HCT116 (cell line): ENCODE measurements at regions not wholly inside any gene's neighbourhood (a gene's known extent, or its start where the extent isn't known, plus 50 kb on each side); places are given as distances from the start of the nearest gene placed in this dataset.

Experiments used
- ATAC-seq: fragments of 200-7000 bp; cut with Tn5 transposase; 2 replicates; pipeline ENCODE4 v1.9.1; 2020; ENCODE audit warnings: mild to moderate bottlenecking, moderate library complexity
- BruUV-seq: library from RNA; stranded (reverse); fragments of 400-500 nt; replicated peaks from 2 replicates; lab custom pipeline; 2021; lab: Mats Ljungman, UMichigan
- CTCF ChIA-PET: fragments of 300-600 bp; sonication (Branson Sonifier 250); formaldehyde crosslinking; loops from one replicate; lab custom pipeline; 2021; ENCODE audit warnings: antibody characterized with exemption; lab: Charles Lee
- POLR2A ChIA-PET: fragments of 300-600, 350-600 bp; sonication (Branson Sonifier 250); formaldehyde crosslinking; loops from one replicate; lab custom pipeline; 2021; ENCODE audit warnings: antibody characterized with exemption; lab: Charles Lee
- RAD21 ChIA-PET, 2 experiments: fragments of 300-600 bp; sonication (Branson Sonifier 250); formaldehyde crosslinking; loops; one replicate each; lab custom pipeline; 2023; ENCODE audit warnings: low total read pairs in 2 of 2; ENCODE audit not compliant: uncharacterized antibody in 2 of 2, unreplicated experiment in 2 of 2, low non-redundant PET in 1 of 2; lab: Charles Lee
- DNase-seq: peaks from one replicate; pipeline ENCODE4 v3.0.0-alpha.2; 2010; ENCODE audit warnings: low read depth, low spot score
- H2AFZ ChIP-seq: fragments of 200-600 bp; shearing (Covaris generic), sonication (generic); 2 replicates; pipeline ENCODE4 v1.6.1; 2017; ENCODE audit warnings: low read depth, mixed run types, mixed read lengths, antibody characterized with exemption, low read length; ENCODE audit not compliant: poor library complexity, severe bottlenecking
- H3K27ac ChIP-seq: 2 replicates; pipeline ENCODE4 v1.5.1; 2012; ENCODE audit warnings: low read depth, low read length
- H3K27me3 ChIP-seq: fragments of 200-600 bp; sonication (generic); 2 replicates; pipeline ENCODE4 v1.6.1; 2016; ENCODE audit warnings: mixed run types, low read length, mixed read lengths; ENCODE audit not compliant: insufficient read depth
- H3K36me3 ChIP-seq, 2 experiments: fragments of 200-500 bp in 1 of 2; fragments of 200-600 bp in 1 of 2; sonication (Bioruptor generic) in 1 of 2; sonication (generic) in 1 of 2; 2 replicates each; pipeline versions ENCODE4 v1.5.1 to v1.6.1; 2014 to 2016; ENCODE audit warnings: low read length in 2 of 2, inconsistent platforms in 1 of 2, mixed read lengths in 1 of 2, mixed run types in 1 of 2; ENCODE audit not compliant: insufficient read depth in 2 of 2, control insufficient read depth in 1 of 2
- H3K4me1 ChIP-seq, 2 experiments: fragments of 200-600 bp in 1 of 2; sonication (generic) in 1 of 2; 2 replicates each; pipeline versions ENCODE4 v1.5.1 to v1.6.1; 2012 to 2017; ENCODE audit warnings: low read length in 2 of 2, inconsistent platforms in 1 of 2, mild to moderate bottlenecking in 1 of 2, mixed read lengths in 1 of 2, mixed run types in 1 of 2, moderate library complexity in 1 of 2; ENCODE audit not compliant: insufficient read depth in 2 of 2, control insufficient read depth in 1 of 2
- H3K4me2 ChIP-seq: fragments of 200-600 bp; sonication (generic); 2 replicates; pipeline ENCODE4 v1.6.1; 2017; ENCODE audit warnings: mixed run types, low read length, mixed read lengths
- H3K4me3 ChIP-seq, 2 experiments: fragments of 200-600 bp in 1 of 2; sonication (generic) in 1 of 2; replicated peaks in 1 of 2; 2 replicates each; pipeline ENCODE4 v1.5.1; 2011 to 2016; ENCODE audit warnings: low read length in 2 of 2, control low read depth in 1 of 2, low read depth in 1 of 2, mild to moderate bottlenecking in 1 of 2, mixed read lengths in 1 of 2, mixed run types in 1 of 2
- H3K79me2 ChIP-seq: fragments of 200-600 bp; sonication (generic); 2 replicates; pipeline ENCODE4 v1.6.1; 2017; ENCODE audit warnings: mild to moderate bottlenecking, mixed run types, low read length, moderate library complexity, mixed read lengths; ENCODE audit not compliant: insufficient read depth
- H3K9ac ChIP-seq: fragments of 200-600 bp; sonication (generic); 2 replicates; pipeline ENCODE4 v1.6.1; 2016; ENCODE audit warnings: low read length, mixed read lengths
- H3K9me2 ChIP-seq: fragments of 200-600 bp; sonication (generic), shearing (Covaris generic); 2 replicates; pipeline ENCODE4 v1.6.1; 2017; ENCODE audit warnings: mixed run types, mild to moderate bottlenecking, moderate library complexity; ENCODE audit not compliant: insufficient read depth
- H3K9me3 ChIP-seq, 2 experiments: fragments of 200-500 bp in 1 of 2; fragments of 200-600 bp in 1 of 2; sonication (Bioruptor generic) in 1 of 2; sonication (generic) in 1 of 2; 2 replicates each; pipeline ENCODE4 v1.6.1; 2014 to 2017; ENCODE audit warnings: low read length in 2 of 2, mixed read lengths in 2 of 2, inconsistent platforms in 1 of 2, low read depth in 1 of 2, mild to moderate bottlenecking in 1 of 2, mixed run types in 1 of 2, moderate library complexity in 1 of 2; ENCODE audit not compliant: control insufficient read depth in 1 of 2, insufficient read depth in 1 of 2
- H4K20me1 ChIP-seq: fragments of 200-600 bp; sonication (generic), shearing (Covaris generic); 2 replicates; pipeline ENCODE4 v1.6.1; 2017; ENCODE audit warnings: mixed run types, mild to moderate bottlenecking, moderate library complexity; ENCODE audit not compliant: insufficient read depth
- CBX3 ChIP-seq: IDR thresholded peaks from 2 replicates; pipeline ENCODE4 v1.6.1; 2012; ENCODE audit warnings: low read depth
- EGR1 ChIP-seq: IDR thresholded peaks from 2 replicates; pipeline ENCODE4 v1.6.1; 2012; ENCODE audit warnings: low read depth
- EZH2 ChIP-seq: fragments of 200-600 bp; sonication (generic); IDR thresholded peaks from 2 replicates; pipeline ENCODE4 v1.6.1; 2017; ENCODE audit warnings: antibody characterized with exemption, mixed run types
- EZH2phosphoT487 ChIP-seq: fragments of 200-600 bp; IDR thresholded peaks from 2 replicates; pipeline ENCODE4 v1.6.1; 2018; ENCODE audit warnings: antibody characterized with exemption, borderline replicate concordance
- FOSL1 ChIP-seq: IDR thresholded peaks from 2 replicates; pipeline ENCODE4 v1.6.1; 2012; ENCODE audit warnings: low read depth
- JUND ChIP-seq: IDR thresholded peaks from 2 replicates; pipeline ENCODE4 v1.6.1; 2012
- POLR2A ChIP-seq: IDR thresholded peaks from 2 replicates; pipeline ENCODE4 v1.7.0; 2011; ENCODE audit warnings: borderline replicate concordance; ENCODE audit not compliant: insufficient read depth, insufficient read length; ENCODE audit errors: extremely low read depth
- POLR2AphosphoS5 ChIP-seq: IDR thresholded peaks from 2 replicates; pipeline ENCODE4 v1.6.1; 2011; ENCODE audit warnings: mild to moderate bottlenecking, low read depth, low read length, moderate library complexity
- RAD21 ChIP-seq: IDR thresholded peaks from 2 replicates; pipeline ENCODE4 v1.6.1; 2012; ENCODE audit warnings: low read depth, mild to moderate bottlenecking
- SIN3A ChIP-seq: IDR thresholded peaks from 2 replicates; pipeline ENCODE4 v1.6.1; 2012; ENCODE audit warnings: low read depth
- SRF ChIP-seq: IDR thresholded peaks from 2 replicates; pipeline ENCODE4 v1.6.1; 2012; ENCODE audit warnings: low read depth
- TCF7L2 ChIP-seq: IDR thresholded peaks from 2 replicates; pipeline ENCODE4 v1.7.0; 2011; ENCODE audit warnings: borderline replicate concordance, inconsistent platforms; ENCODE audit not compliant: insufficient read depth, insufficient read length; ENCODE audit errors: extremely low read depth
- YY1 ChIP-seq: IDR thresholded peaks from 2 replicates; pipeline ENCODE4 v1.6.1; 2011; ENCODE audit warnings: low read length, low read depth, moderate library complexity, mild to moderate bottlenecking; ENCODE audit not compliant: insufficient replicate concordance; ENCODE audit errors: extremely low read depth
- ZFX ChIP-seq: fragments of 450-650 bp; IDR thresholded peaks from 2 replicates; pipeline ENCODE4 v1.6.1; 2017
- intact Hi-C: fragments of 100-400 bp; cut with micrococcal nuclease; formaldehyde crosslinking; loops from 2 replicates; pipeline ENCODE4 v1.10.0; 2022
- TF ChIP-seq, protein P1 (sequence below): IDR thresholded peaks from 2 replicates; pipeline ENCODE4 v1.6.1; 2012; ENCODE audit warnings: low read depth
- TF ChIP-seq, protein P2 (sequence below): IDR thresholded peaks from 2 replicates; pipeline ENCODE4 v1.6.1; 2012
- TF ChIP-seq, protein P3 (sequence below): IDR thresholded peaks from 2 replicates; pipeline ENCODE4 v1.6.1; 2012
- TF ChIP-seq, protein P4 (sequence below), 3 experiments: fragments of 200-600 bp in 1 of 3; sonication (generic) in 1 of 3; IDR thresholded peaks in 2 of 3; conservative IDR thresholded peaks in 1 of 3; 2 replicates each; pipeline ENCODE4 v1.5.1; 2012 to 2017; ENCODE audit warnings: low read depth in 2 of 3, low read length in 2 of 3, antibody characterized with exemption in 1 of 3, borderline replicate concordance in 1 of 3, control low read depth in 1 of 3, mild to moderate bottlenecking in 1 of 3, mixed read lengths in 1 of 3, mixed run types in 1 of 3, moderate library complexity in 1 of 3; ENCODE audit not compliant: insufficient read depth in 1 of 3

DNA sequence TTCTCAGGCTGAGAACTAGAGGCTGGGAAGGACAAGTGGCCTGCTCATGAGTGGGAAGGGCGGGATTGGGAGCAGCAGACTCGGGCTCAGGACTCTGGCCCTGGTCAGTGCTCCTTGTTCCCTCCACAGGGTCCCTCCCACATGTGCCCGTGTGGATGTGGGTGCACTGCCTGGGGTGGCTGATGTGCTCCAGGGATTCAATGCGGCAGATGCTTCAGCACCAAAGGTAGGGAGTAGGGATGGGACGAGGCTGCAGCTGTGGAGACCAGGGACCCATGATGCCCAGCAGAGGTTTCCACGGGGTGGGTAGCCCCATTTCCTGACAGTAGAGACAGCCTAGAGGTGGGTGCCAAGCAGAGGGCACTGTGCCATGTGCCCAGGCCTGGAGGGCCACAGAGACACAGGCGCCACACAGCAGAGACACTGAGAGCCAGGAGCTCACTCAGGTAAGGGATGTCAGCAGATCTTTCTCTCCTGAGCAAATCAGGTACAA is 89.5 kb downstream of the GGTLC2 start:
- Histone ChIP-seq H3K27me3 (peaks cover 24% of the 10 kb centered on the region), H3K9me2 (no peaks in the 10 kb centered on the region), H3K4me1 (no peaks in the 10 kb centered on the region), H3K79me2 (no peaks in the 10 kb centered on the region), H3K27ac (no peak overlapping the region), H3K4me3 (no peak overlapping the region), H4K20me1 (no peaks in the 10 kb centered on the region), H3K9me3 (no peaks in the 10 kb centered on the region), H2AFZ (no peak overlapping the region), H3K4me2 (no peak overlapping the region), H3K9ac (no peak overlapping the region), H3K36me3 (no peaks in the 10 kb centered on the region)
- ChIA-PET RAD21 (no interaction called here), CTCF (interaction anchor here (1.5 kb wide), 1 partner anchor 12 kb away, joined by 5 read pairs; no protein-coding TSS in a partner anchor), POLR2A (no interaction called here)
- ATAC-seq, result no peak
- DNase-seq, result no peak
- intact Hi-C loops, result no loop called here
- no TSS peak for BruUV-seq
- no peak for TF ChIP-seq SIN3A
- no peak for TF ChIP-seq JUND
- TF ChIP-seq TCF7L2, result no peak
- TF ChIP-seq, protein P1, sequence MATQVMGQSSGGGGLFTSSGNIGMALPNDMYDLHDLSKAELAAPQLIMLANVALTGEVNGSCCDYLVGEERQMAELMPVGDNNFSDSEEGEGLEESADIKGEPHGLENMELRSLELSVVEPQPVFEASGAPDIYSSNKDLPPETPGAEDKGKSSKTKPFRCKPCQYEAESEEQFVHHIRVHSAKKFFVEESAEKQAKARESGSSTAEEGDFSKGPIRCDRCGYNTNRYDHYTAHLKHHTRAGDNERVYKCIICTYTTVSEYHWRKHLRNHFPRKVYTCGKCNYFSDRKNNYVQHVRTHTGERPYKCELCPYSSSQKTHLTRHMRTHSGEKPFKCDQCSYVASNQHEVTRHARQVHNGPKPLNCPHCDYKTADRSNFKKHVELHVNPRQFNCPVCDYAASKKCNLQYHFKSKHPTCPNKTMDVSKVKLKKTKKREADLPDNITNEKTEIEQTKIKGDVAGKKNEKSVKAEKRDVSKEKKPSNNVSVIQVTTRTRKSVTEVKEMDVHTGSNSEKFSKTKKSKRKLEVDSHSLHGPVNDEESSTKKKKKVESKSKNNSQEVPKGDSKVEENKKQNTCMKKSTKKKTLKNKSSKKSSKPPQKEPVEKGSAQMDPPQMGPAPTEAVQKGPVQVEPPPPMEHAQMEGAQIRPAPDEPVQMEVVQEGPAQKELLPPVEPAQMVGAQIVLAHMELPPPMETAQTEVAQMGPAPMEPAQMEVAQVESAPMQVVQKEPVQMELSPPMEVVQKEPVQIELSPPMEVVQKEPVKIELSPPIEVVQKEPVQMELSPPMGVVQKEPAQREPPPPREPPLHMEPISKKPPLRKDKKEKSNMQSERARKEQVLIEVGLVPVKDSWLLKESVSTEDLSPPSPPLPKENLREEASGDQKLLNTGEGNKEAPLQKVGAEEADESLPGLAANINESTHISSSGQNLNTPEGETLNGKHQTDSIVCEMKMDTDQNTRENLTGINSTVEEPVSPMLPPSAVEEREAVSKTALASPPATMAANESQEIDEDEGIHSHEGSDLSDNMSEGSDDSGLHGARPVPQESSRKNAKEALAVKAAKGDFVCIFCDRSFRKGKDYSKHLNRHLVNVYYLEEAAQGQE, result no peak
- TF ChIP-seq YY1, result no peak
- TF ChIP-seq SRF, result no peak
- TF ChIP-seq RAD21, result no peak
- TF ChIP-seq, protein P2, sequence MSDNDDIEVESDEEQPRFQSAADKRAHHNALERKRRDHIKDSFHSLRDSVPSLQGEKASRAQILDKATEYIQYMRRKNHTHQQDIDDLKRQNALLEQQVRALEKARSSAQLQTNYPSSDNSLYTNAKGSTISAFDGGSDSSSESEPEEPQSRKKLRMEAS, result no peak
- no peak for TF ChIP-seq POLR2A
- no peak for TF ChIP-seq FOSL1
- no peak for TF ChIP-seq EZH2phosphoT487
- TF ChIP-seq CBX3, result no peak
- TF ChIP-seq EGR1, result no peak
- no peak for TF ChIP-seq ZFX
- TF ChIP-seq, protein P3, sequence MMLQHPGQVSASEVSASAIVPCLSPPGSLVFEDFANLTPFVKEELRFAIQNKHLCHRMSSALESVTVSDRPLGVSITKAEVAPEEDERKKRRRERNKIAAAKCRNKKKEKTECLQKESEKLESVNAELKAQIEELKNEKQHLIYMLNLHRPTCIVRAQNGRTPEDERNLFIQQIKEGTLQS, result no peak
- TF ChIP-seq POLR2AphosphoS5, result no peak
- no peak for TF ChIP-seq EZH2
- TF ChIP-seq, protein P4, sequence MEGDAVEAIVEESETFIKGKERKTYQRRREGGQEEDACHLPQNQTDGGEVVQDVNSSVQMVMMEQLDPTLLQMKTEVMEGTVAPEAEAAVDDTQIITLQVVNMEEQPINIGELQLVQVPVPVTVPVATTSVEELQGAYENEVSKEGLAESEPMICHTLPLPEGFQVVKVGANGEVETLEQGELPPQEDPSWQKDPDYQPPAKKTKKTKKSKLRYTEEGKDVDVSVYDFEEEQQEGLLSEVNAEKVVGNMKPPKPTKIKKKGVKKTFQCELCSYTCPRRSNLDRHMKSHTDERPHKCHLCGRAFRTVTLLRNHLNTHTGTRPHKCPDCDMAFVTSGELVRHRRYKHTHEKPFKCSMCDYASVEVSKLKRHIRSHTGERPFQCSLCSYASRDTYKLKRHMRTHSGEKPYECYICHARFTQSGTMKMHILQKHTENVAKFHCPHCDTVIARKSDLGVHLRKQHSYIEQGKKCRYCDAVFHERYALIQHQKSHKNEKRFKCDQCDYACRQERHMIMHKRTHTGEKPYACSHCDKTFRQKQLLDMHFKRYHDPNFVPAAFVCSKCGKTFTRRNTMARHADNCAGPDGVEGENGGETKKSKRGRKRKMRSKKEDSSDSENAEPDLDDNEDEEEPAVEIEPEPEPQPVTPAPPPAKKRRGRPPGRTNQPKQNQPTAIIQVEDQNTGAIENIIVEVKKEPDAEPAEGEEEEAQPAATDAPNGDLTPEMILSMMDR (IDR thresholded peaks at IDR 0.05 in 2 of 3, conservative IDR thresholded peaks at IDR 0.05 in 1 of 3; ENCODE audit: borderline replicate concordance in 1 of 3, insufficient read depth in 1 of 3, low read depth in 2 of 3, low read length in 2 of 3), result no peak
